Spleen (tissue), 11 donors: ENCODE measurements at regions not wholly inside any gene's neighbourhood (a gene's known extent, or its start where the extent isn't known, plus 50 kb on each side); places are given as distances from the start of the nearest gene placed in this dataset.
"Not testable (repeated sequence)": the region's sequence is repeated elsewhere in the genome, so short reads cannot be mapped to it uniquely, and the experiment has no call there.

Experiments used
- DNase-seq: peaks from one replicate; pipeline ENCODE4 v3.0.0-alpha.2; 2020
- H3K27ac ChIP-seq, 8 donors: fragments of 200-600 bp; sonication (generic) in 7 of 8; 1 replicate in 4 of 8; 2 replicates in 4 of 8; pipeline versions ENCODE4 v1.5.0 to v1.8.0; 2016 to 2021; ENCODE audit warnings: inconsistent platforms in 4 of 8, mild to moderate bottlenecking in 4 of 8, moderate library complexity in 1 of 8
- H3K27me3 ChIP-seq, 7 donors: fragments of 200-600 bp; sonication (generic) in 6 of 7; replicated peaks in 1 of 7; 1 replicate in 4 of 7; 2 replicates in 3 of 7; pipeline versions ENCODE4 v1.5.0 to v1.8.0; 2016 to 2021; ENCODE audit warnings: inconsistent platforms in 3 of 7, mild to moderate bottlenecking in 1 of 7
- H3K36me3 ChIP-seq, 6 donors: fragments of 200-600 bp; sonication (generic) in 5 of 6; 1 replicate in 4 of 6; 2 replicates in 2 of 6; pipeline versions ENCODE4 v1.5.0 to v1.8.0; 2016 to 2021; ENCODE audit warnings: inconsistent platforms in 2 of 6
- H3K4me1 ChIP-seq, 6 donors: fragments of 200-600 bp; sonication (generic) in 5 of 6; 1 replicate in 3 of 6; 2 replicates in 3 of 6; pipeline versions ENCODE4 v1.5.0 to v1.8.0; 2016 to 2021; ENCODE audit warnings: inconsistent platforms in 3 of 6
- H3K4me3 ChIP-seq, 8 donors: fragments of 200-600 bp; sonication (generic) in 7 of 8; 1 replicate in 4 of 8; 2 replicates in 4 of 8; pipeline versions ENCODE4 v1.5.0 to v1.8.0; 2016 to 2021; ENCODE audit warnings: inconsistent platforms in 4 of 8, mild to moderate bottlenecking in 4 of 8, moderate library complexity in 2 of 8
- H3K9me3 ChIP-seq, 8 donors: fragments of 200-600 bp; sonication (generic) in 7 of 8; 1 replicate in 4 of 8; 2 replicates in 4 of 8; pipeline versions ENCODE4 v1.5.0 to v1.8.0; 2016 to 2021; ENCODE audit warnings: inconsistent platforms in 4 of 8
- POLR2A ChIP-seq, 3 donors: fragments of 450-650 bp; IDR thresholded peaks; one replicate each; pipeline ENCODE4 v1.5.1; 2017; ENCODE audit warnings: antibody characterized with exemption in 3 of 3, mild to moderate bottlenecking in 1 of 3
- POLR2AphosphoS5 ChIP-seq, 3 donors: sonication (generic); formaldehyde crosslinking; IDR thresholded peaks; one replicate each; pipeline ENCODE4 v1.5.1; 2017; ENCODE audit warnings: antibody characterized with exemption in 3 of 3
- WGBS, 5 donors: extraction: QIAGEN DNeasy Blood & Tissue Kit in 3 of 5; methylation state at CpG; one replicate each; pipeline versions ENCODE4 v1.1.5 to v1.1.7; 2013 to 2018; 5-methylcytosine and 5-hydroxymethylcytosine counted together
- intact Hi-C: fragments of 100-400 bp; cut with DNase I; formaldehyde crosslinking; loops from one replicate; pipeline ENCODE4 v1.15.0; 2023; ENCODE audit warnings: low total_unique reads
- TF ChIP-seq, protein P1 (sequence below), 11 experiments: fragments of 200-600 bp in 7 of 11; fragments of 450-650 bp in 4 of 11; sonication (generic) in 4 of 11; IDR thresholded peaks in 8 of 11; conservative IDR thresholded peaks in 3 of 11; 1 replicate in 7 of 11; 2 replicates in 4 of 11; pipeline versions ENCODE4 v1.4.0 to v1.8.0; 2016 to 2021; ENCODE audit warnings: antibody characterized with exemption in 11 of 11, inconsistent platforms in 4 of 11, mild to moderate bottlenecking in 1 of 11
- donor health status: healthy with polysubstance abuse.
- donor health status: DM: no; HTN: no; CAD: no; lungs with moderate emphysema.
- donor health status: DM: no; HTN: no; CAD: no.
- donor health status: Bipolar disorder and iron deficiency.
- donor health status: healthy.
- donor health status: DM: no; HTN: no; CAD: no.
- donor health status: DM: yes; HTN: yes; CAD: no.

DNA sequence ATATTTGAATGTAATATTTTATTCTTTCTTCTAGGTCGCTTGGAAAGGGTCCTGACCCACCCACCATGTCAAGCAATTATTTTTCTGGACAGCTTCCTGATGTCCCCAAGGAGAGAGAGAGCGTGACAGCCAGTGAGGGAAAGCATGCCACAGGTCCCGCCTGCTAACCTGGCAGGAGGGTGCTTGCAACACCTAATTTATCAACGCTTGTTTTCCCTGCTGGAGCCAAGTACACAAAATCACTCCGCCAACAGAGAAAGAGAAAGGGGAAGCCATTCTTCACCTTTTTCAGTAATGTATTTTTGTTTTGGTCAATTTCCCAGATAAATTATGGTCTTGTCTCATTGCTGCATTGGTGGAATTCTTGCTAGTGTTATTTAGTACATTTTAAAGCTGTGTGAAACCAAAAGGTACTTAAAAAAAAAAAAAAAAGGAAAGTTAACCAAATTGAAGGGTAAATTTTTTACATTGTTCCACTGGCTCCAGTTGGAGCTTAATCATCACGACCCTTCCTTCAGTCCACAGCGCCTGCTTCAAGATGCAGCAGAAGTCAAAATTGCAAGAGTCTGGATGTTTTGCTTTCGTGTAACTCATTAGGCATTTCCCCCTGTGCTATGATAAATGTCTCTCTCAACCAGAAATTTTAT is 88.5 kb upstream of the COPS8 start:
- no peak for DNase-seq
- WGBS, 5 donors: 74 to 86% (median 84%) methylated on average over 8 of the region's 8 CpGs

DNA sequence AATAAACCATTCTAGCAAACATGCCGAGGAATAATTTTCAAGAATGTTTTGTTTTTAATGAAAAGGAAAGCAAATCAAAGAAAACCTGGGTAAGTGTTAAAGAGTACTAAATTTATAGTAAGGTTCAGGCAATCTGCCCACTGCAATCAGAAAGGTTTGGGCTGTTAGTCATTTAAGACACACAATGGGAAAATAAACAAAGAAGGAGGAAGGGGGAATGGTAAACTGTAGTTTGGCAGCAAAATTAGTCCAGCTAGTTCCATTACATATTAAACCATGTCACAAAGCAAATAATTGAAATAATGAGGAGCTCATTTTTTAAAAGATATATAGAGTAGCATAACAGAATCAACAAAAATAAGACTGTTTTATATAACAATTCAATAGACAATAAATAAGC is 87.5 kb upstream of the COPS8 start:
- intact Hi-C loops: no loop called here
- Histone ChIP-seq H3K4me3 (no peak overlapping the region), H3K36me3 (no peaks in the 10 kb centered on the region), H3K4me1 (no peaks in the 10 kb centered on the region), H3K27me3 (peaks cover 0 to 26% (median 0%) of the 10 kb centered on the region in 7 donors), H3K9me3 (no peaks in the 10 kb centered on the region), H3K27ac (no peak overlapping the region)
- TF ChIP-seq POLR2A (IDR thresholded peaks at IDR 0.05): no peak
- TF ChIP-seq, protein P1, sequence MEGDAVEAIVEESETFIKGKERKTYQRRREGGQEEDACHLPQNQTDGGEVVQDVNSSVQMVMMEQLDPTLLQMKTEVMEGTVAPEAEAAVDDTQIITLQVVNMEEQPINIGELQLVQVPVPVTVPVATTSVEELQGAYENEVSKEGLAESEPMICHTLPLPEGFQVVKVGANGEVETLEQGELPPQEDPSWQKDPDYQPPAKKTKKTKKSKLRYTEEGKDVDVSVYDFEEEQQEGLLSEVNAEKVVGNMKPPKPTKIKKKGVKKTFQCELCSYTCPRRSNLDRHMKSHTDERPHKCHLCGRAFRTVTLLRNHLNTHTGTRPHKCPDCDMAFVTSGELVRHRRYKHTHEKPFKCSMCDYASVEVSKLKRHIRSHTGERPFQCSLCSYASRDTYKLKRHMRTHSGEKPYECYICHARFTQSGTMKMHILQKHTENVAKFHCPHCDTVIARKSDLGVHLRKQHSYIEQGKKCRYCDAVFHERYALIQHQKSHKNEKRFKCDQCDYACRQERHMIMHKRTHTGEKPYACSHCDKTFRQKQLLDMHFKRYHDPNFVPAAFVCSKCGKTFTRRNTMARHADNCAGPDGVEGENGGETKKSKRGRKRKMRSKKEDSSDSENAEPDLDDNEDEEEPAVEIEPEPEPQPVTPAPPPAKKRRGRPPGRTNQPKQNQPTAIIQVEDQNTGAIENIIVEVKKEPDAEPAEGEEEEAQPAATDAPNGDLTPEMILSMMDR (IDR thresholded peaks at IDR 0.05 in 8 of 11, conservative IDR thresholded peaks at IDR 0.05 in 3 of 11): no peak
- TF ChIP-seq POLR2AphosphoS5 (IDR thresholded peaks at IDR 0.05): no peak
- 39 to 95% (median 49%) methylated on average over 1 of the region's 1 CpG for WGBS, 5 donors
- no peak for DNase-seq

More for the DNA sequence above, 88.5 kb upstream of the COPS8 start:
- H3K27me3 ChIP-seq: peaks cover 0 to 26% (median 0%) of the 10 kb centered on the region in 7 donors
- H3K27ac ChIP-seq: no peak overlapping the region
- intact Hi-C loops: no loop called here
- no peaks in the 10 kb centered on the region for H3K36me3 ChIP-seq
- H3K4me1 ChIP-seq: no peaks in the 10 kb centered on the region
- no peaks in the 10 kb centered on the region for H3K9me3 ChIP-seq
- no peak overlapping the region for H3K4me3 ChIP-seq
- TF ChIP-seq, protein P1 (IDR thresholded peaks at IDR 0.05 in 8 of 11, conservative IDR thresholded peaks at IDR 0.05 in 3 of 11): no peak
- TF ChIP-seq POLR2AphosphoS5 (IDR thresholded peaks at IDR 0.05) (no peak), POLR2A (IDR thresholded peaks at IDR 0.05) (no peak)

DNA sequence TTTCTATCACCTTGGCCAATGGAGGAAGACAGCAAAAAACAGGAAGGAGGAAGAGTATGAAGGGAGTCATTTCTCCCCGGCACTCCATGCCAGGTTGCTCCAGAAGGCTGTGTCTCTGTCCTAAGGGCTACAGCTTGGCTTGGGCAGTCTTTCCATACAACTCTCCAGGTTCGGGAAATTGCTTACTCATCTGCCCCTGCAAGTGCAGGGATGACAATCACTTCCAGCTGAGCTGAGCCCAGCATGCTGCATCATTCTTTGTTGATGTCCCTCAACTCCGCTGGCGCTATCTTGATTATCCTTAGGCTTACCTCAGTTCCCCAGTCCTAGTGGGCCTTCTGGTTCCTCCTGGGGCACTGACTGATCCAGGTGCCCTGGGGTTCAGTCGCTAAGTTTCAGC is 86.9 kb upstream of the COPS8 start:
- H3K4me3 ChIP-seq: no peak overlapping the region
- intact Hi-C loops: no loop called here
- TF ChIP-seq, protein P1 (IDR thresholded peaks at IDR 0.05 in 8 of 11, conservative IDR thresholded peaks at IDR 0.05 in 3 of 11): no peak
- TF ChIP-seq POLR2AphosphoS5 (IDR thresholded peaks at IDR 0.05) (no peak), POLR2A (IDR thresholded peaks at IDR 0.05) (no peak)
- H3K36me3 ChIP-seq: no peaks in the 10 kb centered on the region
- no peaks in the 10 kb centered on the region for H3K4me1 ChIP-seq
- H3K27ac ChIP-seq: no peak overlapping the region
- H3K9me3 ChIP-seq: no peaks in the 10 kb centered on the region
- 92 to 97% (median 94%) methylated on average over 5 of the region's 5 CpGs for WGBS, 5 donors
- H3K27me3 ChIP-seq: peaks cover 0 to 24% (median 0%) of the 10 kb centered on the region in 7 donors
- DNase-seq: no peak

DNA sequence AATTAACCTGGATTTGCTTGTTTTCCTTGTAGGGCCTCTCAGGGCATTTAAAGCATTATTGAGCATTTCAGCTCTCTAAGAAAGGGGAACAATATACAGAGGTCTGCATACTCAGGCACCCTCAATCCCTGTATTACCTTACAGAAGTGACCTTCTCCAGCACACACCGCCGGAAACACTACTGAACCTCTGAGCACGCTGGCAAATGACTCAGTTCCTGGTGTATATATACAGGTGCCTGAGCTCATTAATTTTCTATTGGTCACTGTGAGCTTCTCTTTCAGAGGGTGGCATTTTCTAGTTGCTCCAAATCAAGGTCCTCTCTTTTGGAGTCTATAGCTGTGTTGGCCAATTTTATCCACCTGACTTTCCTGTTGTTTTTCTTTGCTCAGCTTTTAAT is 85.2 kb upstream of the COPS8 start:
- Histone ChIP-seq H3K36me3 (no peaks in the 10 kb centered on the region), H3K27me3 (peaks cover 0 to 17% (median 0%) of the 10 kb centered on the region in 7 donors), H3K9me3 (no peaks in the 10 kb centered on the region), H3K4me1 (no peaks in the 10 kb centered on the region), H3K27ac (no peak overlapping the region), H3K4me3 (no peak overlapping the region)
- 89 to 95% (median 93%) methylated on average over 3 of the region's 3 CpGs for WGBS, 5 donors
- intact Hi-C loops: no loop called here
- TF ChIP-seq POLR2AphosphoS5 (IDR thresholded peaks at IDR 0.05) (no peak), POLR2A (IDR thresholded peaks at IDR 0.05) (no peak)
- TF ChIP-seq, protein P1 (IDR thresholded peaks at IDR 0.05 in 8 of 11, conservative IDR thresholded peaks at IDR 0.05 in 3 of 11): no peak
- no peak for DNase-seq

DNA sequence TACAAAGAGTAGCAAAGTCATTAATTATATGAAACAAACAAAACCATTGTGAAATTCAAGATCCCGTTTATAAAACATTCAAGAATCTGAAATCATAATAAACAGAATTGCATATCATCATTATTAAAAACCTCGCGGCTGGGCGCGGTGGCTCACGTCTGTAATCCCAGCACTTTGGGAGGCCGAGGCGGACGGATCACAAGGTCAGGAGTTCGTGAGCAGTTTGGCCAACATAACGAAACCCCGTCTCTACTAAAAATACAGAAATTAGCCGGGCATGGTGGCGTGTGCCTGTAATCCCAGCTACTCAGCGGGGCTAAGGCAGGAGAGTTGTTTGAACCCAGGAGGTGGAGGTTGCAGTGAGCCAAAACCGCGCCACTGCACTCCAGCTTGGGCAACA is 80.3 kb upstream of the COPS8 start:
- H3K36me3 ChIP-seq, H3K4me1 ChIP-seq, H3K4me3 ChIP-seq, H3K27me3 ChIP-seq, DNase-seq, H3K27ac ChIP-seq, intact Hi-C loops, H3K9me3 ChIP-seq: not testable (repeated sequence)
- 93 to 97% (median 96%) methylated on average over 17 of the region's 17 CpGs for whole genome bisulfite sequencing, 5 donors
